ENCODE measurements at regions not wholly inside any gene's neighbourhood (a gene's known extent, or its start where the extent isn't known, plus 50 kb on each side); places are given as distances from the start of the nearest gene placed in this dataset.

DNA sequence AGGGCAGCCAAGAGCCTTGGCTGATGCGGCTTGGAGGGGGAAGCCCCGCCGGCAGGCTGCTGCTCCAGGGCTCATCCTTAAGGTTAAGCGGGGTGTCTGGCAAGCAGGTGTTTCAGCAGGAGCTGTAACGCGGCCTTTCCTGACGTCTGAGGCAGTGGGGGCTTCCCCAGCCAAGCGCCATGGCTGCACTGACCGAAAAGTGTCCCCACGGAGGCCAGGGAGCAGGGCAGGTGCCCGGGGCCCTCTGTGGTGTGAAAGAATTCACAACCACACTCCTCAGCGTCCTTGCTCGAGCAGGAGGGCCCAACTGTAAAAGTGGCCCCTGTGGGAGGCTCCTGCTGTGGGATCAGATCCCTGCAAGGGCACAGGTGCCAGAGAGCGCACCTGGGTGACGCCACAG, 79.2 kb downstream of the DHCR7 start:
- TF ChIP-seq ZBTB20 (tag by site-specific recombination; IDR thresholded peaks at IDR 0.05): no peak
- TF ChIP-seq ZNF10 (tag by site-specific recombination; IDR thresholded peaks at IDR 0.05): no peak
- TF ChIP-seq ZFP41 (tag by site-specific recombination; IDR thresholded peaks at IDR 0.05; ENCODE audit: borderline replicate concordance): no peak
- TF ChIP-seq, protein P1, sequence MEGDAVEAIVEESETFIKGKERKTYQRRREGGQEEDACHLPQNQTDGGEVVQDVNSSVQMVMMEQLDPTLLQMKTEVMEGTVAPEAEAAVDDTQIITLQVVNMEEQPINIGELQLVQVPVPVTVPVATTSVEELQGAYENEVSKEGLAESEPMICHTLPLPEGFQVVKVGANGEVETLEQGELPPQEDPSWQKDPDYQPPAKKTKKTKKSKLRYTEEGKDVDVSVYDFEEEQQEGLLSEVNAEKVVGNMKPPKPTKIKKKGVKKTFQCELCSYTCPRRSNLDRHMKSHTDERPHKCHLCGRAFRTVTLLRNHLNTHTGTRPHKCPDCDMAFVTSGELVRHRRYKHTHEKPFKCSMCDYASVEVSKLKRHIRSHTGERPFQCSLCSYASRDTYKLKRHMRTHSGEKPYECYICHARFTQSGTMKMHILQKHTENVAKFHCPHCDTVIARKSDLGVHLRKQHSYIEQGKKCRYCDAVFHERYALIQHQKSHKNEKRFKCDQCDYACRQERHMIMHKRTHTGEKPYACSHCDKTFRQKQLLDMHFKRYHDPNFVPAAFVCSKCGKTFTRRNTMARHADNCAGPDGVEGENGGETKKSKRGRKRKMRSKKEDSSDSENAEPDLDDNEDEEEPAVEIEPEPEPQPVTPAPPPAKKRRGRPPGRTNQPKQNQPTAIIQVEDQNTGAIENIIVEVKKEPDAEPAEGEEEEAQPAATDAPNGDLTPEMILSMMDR (tag by site-specific recombination; IDR thresholded peaks at IDR 0.05): no peak
- TF ChIP-seq, protein P2, sequence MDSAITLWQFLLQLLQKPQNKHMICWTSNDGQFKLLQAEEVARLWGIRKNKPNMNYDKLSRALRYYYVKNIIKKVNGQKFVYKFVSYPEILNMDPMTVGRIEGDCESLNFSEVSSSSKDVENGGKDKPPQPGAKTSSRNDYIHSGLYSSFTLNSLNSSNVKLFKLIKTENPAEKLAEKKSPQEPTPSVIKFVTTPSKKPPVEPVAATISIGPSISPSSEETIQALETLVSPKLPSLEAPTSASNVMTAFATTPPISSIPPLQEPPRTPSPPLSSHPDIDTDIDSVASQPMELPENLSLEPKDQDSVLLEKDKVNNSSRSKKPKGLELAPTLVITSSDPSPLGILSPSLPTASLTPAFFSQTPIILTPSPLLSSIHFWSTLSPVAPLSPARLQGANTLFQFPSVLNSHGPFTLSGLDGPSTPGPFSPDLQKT (IDR thresholded peaks at IDR 0.05; ENCODE audit: borderline replicate concordance, low read depth, low read length): no peak
- no peak for TF ChIP-seq GLIS1 (tag by site-specific recombination; IDR thresholded peaks at IDR 0.05)
- TF ChIP-seq ZNF670 (tag by site-specific recombination; IDR thresholded peaks at IDR 0.05; ENCODE audit: low read depth): no peak
- no peak for TF ChIP-seq ZNF341 (tag by site-specific recombination; IDR thresholded peaks at IDR 0.05; ENCODE audit: low read depth)
- no peak for TF ChIP-seq ZNF747 (tag by site-specific recombination; IDR thresholded peaks at IDR 0.05)
- no peak for TF ChIP-seq HOXA7 (CRISPR knock-in tag; IDR thresholded peaks at IDR 0.05; ENCODE audit: borderline replicate concordance)
- no peak for TF ChIP-seq ZNF530 (tag by site-specific recombination; IDR thresholded peaks at IDR 0.05; ENCODE audit: low read depth)
- no peak for TF ChIP-seq WT1 (tag by site-specific recombination; IDR thresholded peaks at IDR 0.05)
- TF ChIP-seq ZNF423 (tag by site-specific recombination; IDR thresholded peaks at IDR 0.05): no peak
